ENCODE measurements at regions not wholly inside any gene's neighbourhood (a gene's known extent, or its start where the extent isn't known, plus 50 kb on each side); places are given as distances from the start of the nearest gene placed in this dataset.

DNA sequence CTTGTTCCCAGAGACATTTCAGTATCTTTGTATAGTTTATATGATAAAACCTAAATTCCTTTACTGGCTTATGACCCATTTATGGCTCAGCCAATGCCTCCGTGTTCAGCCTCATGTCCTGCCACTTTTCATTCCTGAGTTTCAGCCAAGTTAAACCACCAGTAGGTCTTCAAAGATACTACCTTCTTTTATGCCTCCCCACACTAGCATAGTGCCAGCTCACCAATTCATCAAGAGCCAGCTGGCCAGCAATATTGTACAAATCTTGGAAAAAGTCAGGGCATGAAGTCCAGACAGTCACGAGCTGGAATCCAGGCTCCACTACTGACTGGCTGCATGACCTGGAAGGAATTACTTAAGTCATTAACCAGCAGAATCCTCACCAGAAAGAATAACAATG lies 446.0 kb downstream of the GPATCH2 start:
- TF ChIP-seq, protein P1, sequence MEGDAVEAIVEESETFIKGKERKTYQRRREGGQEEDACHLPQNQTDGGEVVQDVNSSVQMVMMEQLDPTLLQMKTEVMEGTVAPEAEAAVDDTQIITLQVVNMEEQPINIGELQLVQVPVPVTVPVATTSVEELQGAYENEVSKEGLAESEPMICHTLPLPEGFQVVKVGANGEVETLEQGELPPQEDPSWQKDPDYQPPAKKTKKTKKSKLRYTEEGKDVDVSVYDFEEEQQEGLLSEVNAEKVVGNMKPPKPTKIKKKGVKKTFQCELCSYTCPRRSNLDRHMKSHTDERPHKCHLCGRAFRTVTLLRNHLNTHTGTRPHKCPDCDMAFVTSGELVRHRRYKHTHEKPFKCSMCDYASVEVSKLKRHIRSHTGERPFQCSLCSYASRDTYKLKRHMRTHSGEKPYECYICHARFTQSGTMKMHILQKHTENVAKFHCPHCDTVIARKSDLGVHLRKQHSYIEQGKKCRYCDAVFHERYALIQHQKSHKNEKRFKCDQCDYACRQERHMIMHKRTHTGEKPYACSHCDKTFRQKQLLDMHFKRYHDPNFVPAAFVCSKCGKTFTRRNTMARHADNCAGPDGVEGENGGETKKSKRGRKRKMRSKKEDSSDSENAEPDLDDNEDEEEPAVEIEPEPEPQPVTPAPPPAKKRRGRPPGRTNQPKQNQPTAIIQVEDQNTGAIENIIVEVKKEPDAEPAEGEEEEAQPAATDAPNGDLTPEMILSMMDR (IDR thresholded peaks at IDR 0.05), result no peak
- Histone ChIP-seq H3K9me3 (peaks cover 6% of the 10 kb centered on the region), H3K4me1 (no peaks in the 10 kb centered on the region), H3K4me3 (no peak overlapping the region), H3K36me3 (no peaks in the 10 kb centered on the region), H3K27me3 (ENCODE audit: low read depth) (no peaks in the 10 kb centered on the region), H3K27ac (no peak overlapping the region)
- intact Hi-C loops (cut with DNase I), result no loop called here
- DNase-seq (no peak), ATAC-seq (no peak)

DNA sequence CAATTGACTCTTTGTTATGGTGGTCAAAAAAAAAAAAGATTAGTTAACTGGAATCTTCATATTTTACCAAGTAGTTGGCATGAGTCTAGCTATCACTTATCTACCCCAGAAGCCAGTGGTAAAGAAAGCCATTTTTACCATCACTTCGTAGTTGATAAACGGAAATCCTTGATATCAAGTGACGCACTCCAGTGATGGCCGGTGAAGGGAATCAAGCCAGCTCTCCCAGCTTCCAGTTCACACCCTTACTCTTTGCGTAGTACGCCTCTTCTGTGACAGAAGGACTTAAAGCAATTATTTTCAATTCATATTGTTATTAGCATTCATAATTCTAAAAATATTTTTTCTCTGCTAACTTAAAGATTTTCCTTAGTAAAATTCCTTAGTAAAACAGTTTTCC lies 447.9 kb downstream of the GPATCH2 start:
- no peaks in the 10 kb centered on the region for H3K4me1 ChIP-seq
- H3K9me3 ChIP-seq, result peaks cover 6% of the 10 kb centered on the region
- no peak overlapping the region for H3K4me3 ChIP-seq
- H3K27ac ChIP-seq, result no peak overlapping the region
- intact Hi-C loops (cut with DNase I), result no loop called here
- H3K36me3 ChIP-seq, result no peaks in the 10 kb centered on the region
- H3K27me3 ChIP-seq (ENCODE audit: low read depth), result no peaks in the 10 kb centered on the region
- TF ChIP-seq, protein P1 (IDR thresholded peaks at IDR 0.05), result no peak
- no peak for ATAC-seq
- no peak for DNase-seq

DNA sequence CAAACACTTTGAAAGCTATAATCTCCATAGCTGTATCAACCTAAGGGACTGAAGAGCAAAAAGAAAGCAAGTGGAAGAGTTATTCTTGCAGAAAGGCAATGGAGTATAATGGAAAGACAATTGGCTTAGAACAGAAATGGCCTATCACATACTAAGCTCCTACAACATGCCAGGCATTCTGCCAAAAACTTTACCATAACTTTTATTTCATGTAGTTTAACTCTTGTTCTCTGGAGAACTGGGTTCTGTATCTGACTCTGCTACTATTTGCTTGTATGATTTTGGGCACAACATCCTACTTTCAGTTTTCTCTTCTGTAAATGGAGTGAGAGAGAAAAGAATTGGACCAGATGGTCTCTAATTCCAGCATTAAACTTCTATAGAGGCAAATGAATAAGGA lies 449.1 kb downstream of the GPATCH2 start:
- no peak overlapping the region for H3K4me3 ChIP-seq
- DNase-seq (no peak), ATAC-seq (no peak)
- H3K4me1 ChIP-seq, result no peaks in the 10 kb centered on the region
- intact Hi-C loops (cut with DNase I), result no loop called here
- peaks cover 4% of the 10 kb centered on the region for H3K9me3 ChIP-seq
- no peak overlapping the region for H3K27ac ChIP-seq
- TF ChIP-seq, protein P1 (IDR thresholded peaks at IDR 0.05), result no peak
- H3K27me3 ChIP-seq (ENCODE audit: low read depth), result no peaks in the 10 kb centered on the region
- H3K36me3 ChIP-seq, result no peaks in the 10 kb centered on the region

DNA sequence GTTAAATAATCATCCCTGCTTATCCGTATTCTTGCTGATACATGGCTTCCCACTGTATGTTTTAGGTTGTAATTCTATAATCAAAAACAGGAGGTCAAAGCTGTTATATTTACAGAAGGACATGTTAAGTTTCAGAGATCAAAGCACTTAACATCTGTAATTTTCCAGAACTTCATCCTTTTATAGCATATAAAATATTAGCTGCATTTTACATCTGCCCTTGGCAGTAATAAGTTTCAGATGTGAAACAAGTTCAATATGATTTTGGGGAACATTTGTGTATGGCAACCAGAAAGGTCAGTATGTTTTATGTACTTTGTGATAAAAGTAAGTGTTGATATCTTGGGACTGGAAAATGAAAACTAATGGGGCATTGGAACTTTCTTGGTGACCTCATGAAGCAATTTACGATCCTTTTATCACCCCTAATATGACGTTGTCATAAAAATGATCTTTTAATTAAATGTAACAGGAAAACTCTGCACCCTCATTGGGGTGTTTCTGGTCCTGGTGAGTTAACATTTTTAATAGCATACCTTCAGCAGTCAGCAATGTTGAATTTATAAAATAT lies 449.6 kb downstream of the GPATCH2 start:
- H3K9me3 ChIP-seq, result no peaks in the 10 kb centered on the region
- H3K4me1 ChIP-seq, result no peaks in the 10 kb centered on the region
- H3K4me3 ChIP-seq, result no peak overlapping the region
- H3K27me3 ChIP-seq (ENCODE audit: low read depth), result no peaks in the 10 kb centered on the region
- DNase-seq (no peak), ATAC-seq (no peak)
- H3K27ac ChIP-seq, result no peak overlapping the region
- no peaks in the 10 kb centered on the region for H3K36me3 ChIP-seq
- intact Hi-C loops (cut with DNase I), result no loop called here
- TF ChIP-seq, protein P1 (IDR thresholded peaks at IDR 0.05), result no peak

DNA sequence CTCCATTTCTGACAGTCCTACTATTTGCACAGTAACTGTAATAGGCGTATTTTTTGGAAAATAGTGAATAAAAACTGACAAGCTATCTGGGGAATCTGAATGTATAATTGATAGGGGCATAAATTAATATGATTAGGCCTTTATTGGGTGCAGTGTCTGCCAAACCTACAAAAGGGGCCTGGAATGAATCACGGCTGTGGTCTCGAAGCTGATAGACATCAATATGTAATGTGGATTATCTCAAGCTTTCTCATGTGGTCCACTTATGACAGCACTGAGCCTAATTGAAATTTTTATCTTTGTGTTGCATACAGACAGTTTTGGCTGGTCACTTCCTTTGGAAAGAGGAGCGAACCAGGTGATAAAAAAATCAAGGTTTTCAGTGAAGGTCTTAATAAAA lies 450.4 kb downstream of the GPATCH2 start:
- Histone ChIP-seq H3K27ac (no peak overlapping the region), H3K27me3 (ENCODE audit: low read depth) (no peaks in the 10 kb centered on the region), H3K9me3 (no peaks in the 10 kb centered on the region), H3K4me1 (no peaks in the 10 kb centered on the region), H3K4me3 (no peak overlapping the region), H3K36me3 (no peaks in the 10 kb centered on the region)
- TF ChIP-seq, protein P1 (IDR thresholded peaks at IDR 0.05), result no peak
- intact Hi-C loops (cut with DNase I), result no loop called here
- DNase-seq (no peak), ATAC-seq (no peak)

DNA sequence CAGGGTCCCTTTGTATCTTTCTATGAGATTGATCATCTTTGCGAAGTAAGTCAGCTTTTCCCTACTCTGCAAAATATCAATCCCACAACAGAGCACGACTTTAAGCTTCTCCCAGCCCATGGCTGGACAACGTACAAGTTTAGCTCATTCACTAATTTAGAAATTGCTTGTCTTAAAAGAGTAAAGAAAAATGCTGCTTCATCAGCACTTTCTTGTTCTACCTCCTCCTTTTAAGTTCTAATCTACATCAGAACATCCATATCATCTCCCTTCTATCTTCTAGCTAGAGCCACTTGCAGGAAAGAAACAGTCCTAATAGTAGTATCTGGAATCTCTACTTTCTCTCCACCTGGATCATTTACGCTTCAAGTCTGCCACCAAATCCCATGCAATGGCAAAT lies 441.2 kb upstream of the ESRRG start:
- no peaks in the 10 kb centered on the region for H3K4me1 ChIP-seq
- no peak overlapping the region for H3K27ac ChIP-seq
- H3K4me3 ChIP-seq, result no peak overlapping the region
- intact Hi-C loops (cut with DNase I), result no loop called here
- no peaks in the 10 kb centered on the region for H3K27me3 ChIP-seq (ENCODE audit: low read depth)
- TF ChIP-seq, protein P1 (IDR thresholded peaks at IDR 0.05), result no peak
- H3K36me3 ChIP-seq, result no peaks in the 10 kb centered on the region
- H3K9me3 ChIP-seq, result no peaks in the 10 kb centered on the region
- DNase-seq (no peak), ATAC-seq (no peak)

All from lower lobe of right lung (tissue), 2 donors.